Sigmoid colon (tissue), 6 donors: ENCODE measurements at regions not wholly inside any gene's neighbourhood (a gene's known extent, or its start where the extent isn't known, plus 50 kb on each side); places are given as distances from the start of the nearest gene placed in this dataset.
"Not testable (repeated sequence)": the region's sequence is repeated elsewhere in the genome, so short reads cannot be mapped to it uniquely, and the experiment has no call there.

Source experiments
- DNase-seq: peaks from one replicate; pipeline ENCODE4 v3.0.0-alpha.2; 2019
- H3K27ac ChIP-seq, 4 donors: fragments of 200-600 bp; sonication (generic); one replicate each; pipeline ENCODE4 v1.5.1; 2016 to 2019; ENCODE audit warnings: mild to moderate bottlenecking in 1 of 4
- H3K27me3 ChIP-seq, 3 donors: fragments of 200-600 bp; sonication (generic); one replicate each; pipeline ENCODE4 v1.5.1; 2019; ENCODE audit warnings: mild to moderate bottlenecking in 1 of 3
- H3K36me3 ChIP-seq, 4 donors: fragments of 200-600 bp; sonication (generic); one replicate each; pipeline ENCODE4 v1.5.1; 2016 to 2019
- H3K4me1 ChIP-seq, 4 donors: fragments of 200-600 bp; sonication (generic); one replicate each; pipeline ENCODE4 v1.5.1; 2017 to 2019
- H3K4me3 ChIP-seq, 4 donors: fragments of 200-600 bp; sonication (generic); one replicate each; pipeline ENCODE4 v1.5.1; 2017 to 2019; ENCODE audit warnings: mild to moderate bottlenecking in 2 of 4, moderate library complexity in 1 of 4
- H3K9me3 ChIP-seq, 4 donors: fragments of 200-600 bp in 3 of 4; sonication (generic) in 3 of 4; one replicate each; pipeline versions ENCODE4 v1.5.1 to v1.6.1; 2013 to 2019
- CTCF ChIP-seq, 4 experiments: fragments of 450-650 bp in 3 of 4; fragments of 200-600 bp in 1 of 4; IDR thresholded peaks; one replicate each; pipeline ENCODE4 v1.5.1; 2016 to 2019; ENCODE audit warnings: antibody characterized with exemption in 4 of 4, mild to moderate bottlenecking in 3 of 4, moderate library complexity in 2 of 4
- EP300 ChIP-seq, 4 donors: sonication (generic); formaldehyde crosslinking; IDR thresholded peaks; one replicate each; pipeline ENCODE4 v1.6.1; 2017; ENCODE audit warnings: antibody characterized with exemption in 4 of 4
- POLR2A ChIP-seq, 2 donors: fragments of 450-650 bp; IDR thresholded peaks; one replicate each; pipeline ENCODE4 v1.6.1; 2016; ENCODE audit warnings: antibody characterized with exemption in 2 of 2, mild to moderate bottlenecking in 2 of 2, moderate library complexity in 2 of 2
- POLR2AphosphoS5 ChIP-seq, 4 donors: sonication (generic); formaldehyde crosslinking; IDR thresholded peaks; one replicate each; pipeline ENCODE4 v1.6.1; 2017; ENCODE audit warnings: antibody characterized with exemption in 4 of 4
- WGBS, 2 donors: extraction: QIAGEN DNeasy Blood & Tissue Kit; methylation state at CpG; one replicate each; pipeline ENCODE4 v1.1.7; 2013; 5-methylcytosine and 5-hydroxymethylcytosine counted together
- intact Hi-C: fragments of 100-400 bp; cut with DNase I; formaldehyde crosslinking; loops from one replicate; pipeline ENCODE4 v1.15.1; 2023
- donor health status: healthy with polysubstance abuse.
- donor health status: healthy.

DNA sequence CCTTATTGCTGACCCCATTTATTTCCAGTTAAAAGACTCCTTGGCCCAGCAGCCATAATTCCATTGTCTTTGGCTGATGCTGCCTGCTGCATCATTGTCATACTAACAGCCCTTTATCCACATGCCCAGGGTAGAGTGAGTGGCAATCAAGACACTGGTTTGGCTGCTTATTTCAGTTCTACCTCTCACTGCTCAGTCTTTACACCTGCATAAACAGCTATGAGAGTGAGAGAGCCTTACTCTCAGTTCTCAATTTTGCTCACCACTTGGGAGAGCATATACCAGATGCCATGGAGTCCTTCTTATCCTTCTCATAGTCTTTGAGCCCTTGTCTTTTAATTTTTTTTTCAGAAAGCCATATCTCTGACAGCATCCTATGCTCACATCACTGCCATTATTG is 596.9 kb upstream of the CYLC2 start:
- intact Hi-C loops: no loop called here
- no peaks in the 10 kb centered on the region for H3K4me1 ChIP-seq
- TF ChIP-seq EP300 (IDR thresholded peaks at IDR 0.05) (no peak), CTCF (IDR thresholded peaks at IDR 0.05) (no peak), POLR2AphosphoS5 (IDR thresholded peaks at IDR 0.05) (no peak), POLR2A (IDR thresholded peaks at IDR 0.05) (no peak)
- no peaks in the 10 kb centered on the region for H3K9me3 ChIP-seq
- no peaks in the 10 kb centered on the region for H3K27me3 ChIP-seq
- H3K36me3 ChIP-seq: no peaks in the 10 kb centered on the region
- H3K27ac ChIP-seq: no peak overlapping the region
- no peak overlapping the region for H3K4me3 ChIP-seq
- no peak for DNase-seq

DNA sequence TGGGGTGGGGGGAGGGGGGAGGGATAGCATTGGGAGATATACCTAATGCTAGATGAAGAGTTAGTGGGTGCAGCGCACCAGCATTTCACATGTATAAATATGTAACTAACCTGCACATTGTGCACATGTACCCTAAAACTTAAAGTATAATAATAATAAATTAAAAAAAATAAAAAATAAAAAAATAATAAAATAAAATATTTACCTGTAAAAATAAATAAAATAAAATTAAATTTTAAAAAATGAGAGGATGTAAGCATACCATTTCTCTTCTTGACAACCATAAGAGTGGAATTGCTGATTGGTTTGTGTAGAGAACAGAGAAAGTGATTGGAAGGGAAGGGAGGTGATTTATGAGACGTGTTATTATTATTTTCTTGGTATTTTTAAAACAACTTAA is 609.5 kb upstream of the CYLC2 start:
- H3K27ac ChIP-seq, H3K27me3 ChIP-seq, H3K4me3 ChIP-seq, H3K9me3 ChIP-seq, DNase-seq, intact Hi-C loops, H3K36me3 ChIP-seq, H3K4me1 ChIP-seq: not testable (repeated sequence)
- WGBS, 2 donors: 80 to 89% methylated on average over 2 of the region's 2 CpGs

- TF ChIP-seq POLR2A (IDR thresholded peaks at IDR 0.05) (no peak), CTCF (IDR thresholded peaks at IDR 0.05) (no peak), POLR2AphosphoS5 (IDR thresholded peaks at IDR 0.05) (no peak), EP300 (IDR thresholded peaks at IDR 0.05) (no peak)
- H3K4me3 ChIP-seq: no peak overlapping the region
These were observed 624.2 kb upstream of the GRIN3A start for GRCh38 chr9:102362470-102363132.

DNA sequence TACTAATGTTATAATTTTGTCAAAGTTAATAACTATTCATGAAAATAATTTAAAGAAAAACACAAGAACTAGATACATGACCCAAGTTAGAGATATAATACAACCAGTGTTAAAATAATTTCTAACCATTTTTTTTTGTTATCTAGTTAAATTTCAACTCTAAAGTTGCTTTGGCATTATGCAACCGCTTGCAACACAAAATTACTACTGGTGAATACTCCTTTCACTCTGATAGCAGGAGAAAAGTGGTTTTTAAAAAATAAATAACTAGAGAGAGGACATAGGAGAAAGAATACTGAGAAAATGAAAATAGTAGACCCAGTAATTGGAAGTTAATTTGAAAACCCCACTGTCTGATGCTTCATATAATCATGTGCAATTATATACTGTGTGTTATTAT is 622.4 kb upstream of the GRIN3A start:
- H3K9me3 ChIP-seq: peaks cover 0 to 4% (median 0%) of the 10 kb centered on the region in 4 donors
- no peak overlapping the region for H3K4me3 ChIP-seq
- DNase-seq: no peak
- intact Hi-C loops: no loop called here
- TF ChIP-seq EP300 (IDR thresholded peaks at IDR 0.05): no peak
- TF ChIP-seq POLR2AphosphoS5 (IDR thresholded peaks at IDR 0.05): no peak
- no peak for TF ChIP-seq CTCF (IDR thresholded peaks at IDR 0.05)
- no peak for TF ChIP-seq POLR2A (IDR thresholded peaks at IDR 0.05)
- no peak overlapping the region for H3K27ac ChIP-seq
- H3K27me3 ChIP-seq: no peaks in the 10 kb centered on the region
- no peaks in the 10 kb centered on the region for H3K36me3 ChIP-seq
- 53 to 71% methylated on average over 1 of the region's 1 CpG for WGBS, 2 donors
- H3K4me1 ChIP-seq: no peaks in the 10 kb centered on the region

More at GRCh38 chr9:102362470-102363132, 624.2 kb upstream of the GRIN3A start:
- intact Hi-C loops: no loop called here
- Histone ChIP-seq H3K27me3 (no peaks in the 10 kb centered on the region), H3K9me3 (no peaks in the 10 kb centered on the region), H3K27ac (no peak overlapping the region), H3K4me1 (no peaks in the 10 kb centered on the region), H3K36me3 (no peaks in the 10 kb centered on the region)
- WGBS, 2 donors: 23 to 39% methylated on average over 6 of the region's 6 CpGs
- no peak for DNase-seq

GRCh38 chr9:102355982-102356381 is 617.5 kb upstream of the GRIN3A start:
- Histone ChIP-seq H3K36me3 (no peaks in the 10 kb centered on the region), H3K4me3 (no peak overlapping the region), H3K27me3 (no peaks in the 10 kb centered on the region), H3K27ac (no peak overlapping the region), H3K9me3 (peaks cover 0 to 4% (median 0%) of the 10 kb centered on the region in 4 donors), H3K4me1 (no peaks in the 10 kb centered on the region)
- no peak for DNase-seq
- TF ChIP-seq POLR2AphosphoS5 (IDR thresholded peaks at IDR 0.05) (no peak), EP300 (IDR thresholded peaks at IDR 0.05) (no peak), POLR2A (IDR thresholded peaks at IDR 0.05) (no peak), CTCF (IDR thresholded peaks at IDR 0.05) (no peak)
- intact Hi-C loops: no loop called here
- WGBS, 2 donors: 77 to 79% methylated on average over 5 of the region's 5 CpGs
